ENCODE measurements at regions not wholly inside any gene's neighbourhood (a gene's known extent, or its start where the extent isn't known, plus 50 kb on each side); places are given as distances from the start of the nearest gene placed in this dataset.

- Histone ChIP-seq H3K4me1 (ENCODE audit: insufficient read depth, insufficient read length) (no peaks in the 10 kb centered on the region), H3K9me3 (ENCODE audit: insufficient read depth, low read length) (no peaks in the 10 kb centered on the region), H3K36me3 (ENCODE audit: insufficient read depth, insufficient read length, low read length) (no peaks in the 10 kb centered on the region), H3K27me3 (ENCODE audit: insufficient read depth, insufficient read length) (no peaks in the 10 kb centered on the region), H3K4me3 (ENCODE audit: insufficient read length, low read depth) (no peak overlapping the region), H3K9ac (ENCODE audit: insufficient read length, low read depth) (no peak overlapping the region)
- no peak for DNase-seq (ENCODE audit: low read depth, low spot score)
- no peak for TF ChIP-seq SUZ12 (IDR thresholded peaks at IDR 0.05; ENCODE audit: extremely low read depth, insufficient read depth, insufficient read length)
- TF ChIP-seq ZNF274 (IDR thresholded peaks at IDR 0.05; ENCODE audit: low read depth, low read length) = no peak
- TF ChIP-seq YY1 (IDR thresholded peaks at IDR 0.05; ENCODE audit: insufficient read depth, insufficient read length) = no peak
Observed at GRCh38 chr9:31104249-31104648, 1280.2 kb upstream of the ACO1 start.

GRCh38 chr9:31112491-31112890 is 1272.0 kb upstream of the ACO1 start:
- Histone ChIP-seq H3K36me3 (ENCODE audit: insufficient read depth, insufficient read length, low read length) (no peaks in the 10 kb centered on the region), H3K4me3 (ENCODE audit: insufficient read length, low read depth) (no peak overlapping the region), H3K4me1 (ENCODE audit: insufficient read depth, insufficient read length) (no peaks in the 10 kb centered on the region), H3K27me3 (ENCODE audit: insufficient read depth, insufficient read length) (no peaks in the 10 kb centered on the region), H3K9ac (ENCODE audit: insufficient read length, low read depth) (no peak overlapping the region), H3K9me3 (ENCODE audit: insufficient read depth, low read length) (no peaks in the 10 kb centered on the region)
- TF ChIP-seq SUZ12 (IDR thresholded peaks at IDR 0.05; ENCODE audit: extremely low read depth, insufficient read depth, insufficient read length) (no peak), ZNF274 (IDR thresholded peaks at IDR 0.05; ENCODE audit: low read depth, low read length) (no peak)
- no peak for DNase-seq (ENCODE audit: low read depth, low spot score)

- Histone ChIP-seq H3K9me3 (ENCODE audit: insufficient read depth, low read length) (no peaks in the 10 kb centered on the region), H3K4me1 (ENCODE audit: insufficient read depth, insufficient read length) (no peaks in the 10 kb centered on the region), H3K4me3 (ENCODE audit: insufficient read length, low read depth) (no peak overlapping the region), H3K27me3 (ENCODE audit: insufficient read depth, insufficient read length) (no peaks in the 10 kb centered on the region), H3K36me3 (ENCODE audit: insufficient read depth, insufficient read length, low read length) (no peaks in the 10 kb centered on the region), H3K9ac (ENCODE audit: insufficient read length, low read depth) (no peak overlapping the region)
- no peak for DNase-seq (ENCODE audit: low read depth, low spot score)
- TF ChIP-seq SUZ12 (IDR thresholded peaks at IDR 0.05; ENCODE audit: extremely low read depth, insufficient read depth, insufficient read length) (no peak), YY1 (IDR thresholded peaks at IDR 0.05; ENCODE audit: insufficient read depth, insufficient read length) (no peak), ZNF274 (IDR thresholded peaks at IDR 0.05; ENCODE audit: low read depth, low read length) (no peak)
Observed at GRCh38 chr9:31114346-31114745, 1270.1 kb upstream of the ACO1 start.

- no peak overlapping the region for H3K9ac ChIP-seq (ENCODE audit: insufficient read length, low read depth)
Observed at GRCh38 chr9:31119890-31120454, 1264.5 kb upstream of the ACO1 start.

GRCh38 chr9:31124389-31124788 is 1260.1 kb upstream of the ACO1 start:
- Histone ChIP-seq H3K4me3 (ENCODE audit: insufficient read length, low read depth) (no peak overlapping the region), H3K9me3 (ENCODE audit: insufficient read depth, low read length) (peaks cover 5% of the 10 kb centered on the region; the same call in 1 of the 2 replicates), H3K36me3 (ENCODE audit: insufficient read depth, insufficient read length, low read length) (no peaks in the 10 kb centered on the region), H3K4me1 (ENCODE audit: insufficient read depth, insufficient read length) (no peaks in the 10 kb centered on the region), H3K27me3 (ENCODE audit: insufficient read depth, insufficient read length) (no peaks in the 10 kb centered on the region), H3K9ac (ENCODE audit: insufficient read length, low read depth) (no peak overlapping the region)
- TF ChIP-seq ZNF274 (IDR thresholded peaks at IDR 0.05; ENCODE audit: low read depth, low read length) = no peak
- TF ChIP-seq YY1 (IDR thresholded peaks at IDR 0.05; ENCODE audit: insufficient read depth, insufficient read length) = no peak
- TF ChIP-seq SUZ12 (IDR thresholded peaks at IDR 0.05; ENCODE audit: extremely low read depth, insufficient read depth, insufficient read length) = no peak
- DNase-seq (ENCODE audit: low read depth, low spot score) = no peak

More at GRCh38 chr9:31119890-31120454, 1264.5 kb upstream of the ACO1 start:
- no peak for TF ChIP-seq ZNF274 (IDR thresholded peaks at IDR 0.05; ENCODE audit: low read depth, low read length)
- no peak for TF ChIP-seq YY1 (IDR thresholded peaks at IDR 0.05; ENCODE audit: insufficient read depth, insufficient read length)
- no peak for TF ChIP-seq SUZ12 (IDR thresholded peaks at IDR 0.05; ENCODE audit: extremely low read depth, insufficient read depth, insufficient read length)
- Histone ChIP-seq H3K4me1 (ENCODE audit: insufficient read depth, insufficient read length) (no peaks in the 10 kb centered on the region), H3K9me3 (ENCODE audit: insufficient read depth, low read length) (peaks cover 5% of the 10 kb centered on the region; the same call in 1 of the 2 replicates), H3K36me3 (ENCODE audit: insufficient read depth, insufficient read length, low read length) (no peaks in the 10 kb centered on the region), H3K4me3 (ENCODE audit: insufficient read length, low read depth) (no peak overlapping the region), H3K27me3 (ENCODE audit: insufficient read depth, insufficient read length) (no peaks in the 10 kb centered on the region)
- DNase-seq (ENCODE audit: low read depth, low spot score) = no peak

GRCh38 chr9:31135567-31135966 is 1248.9 kb upstream of the ACO1 start:
- H3K4me3 ChIP-seq (ENCODE audit: insufficient read length, low read depth) = no peak overlapping the region
- no peaks in the 10 kb centered on the region for H3K4me1 ChIP-seq (ENCODE audit: insufficient read depth, insufficient read length)
- no peaks in the 10 kb centered on the region for H3K9me3 ChIP-seq (ENCODE audit: insufficient read depth, low read length)
- H3K27me3 ChIP-seq (ENCODE audit: insufficient read depth, insufficient read length) = no peaks in the 10 kb centered on the region
- no peak overlapping the region for H3K9ac ChIP-seq (ENCODE audit: insufficient read length, low read depth)
- TF ChIP-seq YY1 (IDR thresholded peaks at IDR 0.05; ENCODE audit: insufficient read depth, insufficient read length) (no peak), SUZ12 (IDR thresholded peaks at IDR 0.05; ENCODE audit: extremely low read depth, insufficient read depth, insufficient read length) (no peak), ZNF274 (IDR thresholded peaks at IDR 0.05; ENCODE audit: low read depth, low read length) (no peak)
- H3K36me3 ChIP-seq (ENCODE audit: insufficient read depth, insufficient read length, low read length) = no peaks in the 10 kb centered on the region
- DNase-seq (ENCODE audit: low read depth, low spot score) = no peak

- DNase-seq (ENCODE audit: low read depth, low spot score) = no peak
- Histone ChIP-seq H3K4me3 (ENCODE audit: insufficient read length, low read depth) (no peak overlapping the region), H3K27me3 (ENCODE audit: insufficient read depth, insufficient read length) (no peaks in the 10 kb centered on the region), H3K36me3 (ENCODE audit: insufficient read depth, insufficient read length, low read length) (no peaks in the 10 kb centered on the region), H3K9ac (ENCODE audit: insufficient read length, low read depth) (no peak overlapping the region), H3K9me3 (ENCODE audit: insufficient read depth, low read length) (no peaks in the 10 kb centered on the region), H3K4me1 (ENCODE audit: insufficient read depth, insufficient read length) (no peaks in the 10 kb centered on the region)
- TF ChIP-seq SUZ12 (IDR thresholded peaks at IDR 0.05; ENCODE audit: extremely low read depth, insufficient read depth, insufficient read length) = no peak
Observed at GRCh38 chr9:31136524-31136923, 1247.9 kb upstream of the ACO1 start.

Measured in NT2/D1 (cell line).